Vagina (tissue), 2 donors: ENCODE measurements at regions not wholly inside any gene's neighbourhood (a gene's known extent, or its start where the extent isn't known, plus 50 kb on each side); places are given as distances from the start of the nearest gene placed in this dataset.

ENCODE experiments used
- DNase-seq, 2 donors: peaks; one replicate each; pipeline ENCODE4 v3.0.0-alpha.2; 2017; ENCODE audit errors: extremely low spot score in 2 of 2
- H3K27ac ChIP-seq: fragments of 200-600 bp; sonication (generic); one replicate; pipeline ENCODE4 v1.5.1; 2019
- H3K27me3 ChIP-seq: fragments of 200-600 bp; sonication (generic); one replicate; pipeline ENCODE4 v1.5.1; 2019
- H3K36me3 ChIP-seq, 2 donors: fragments of 200-600 bp; sonication (generic); one replicate each; pipeline ENCODE4 v1.5.1; 2017 to 2019
- H3K4me1 ChIP-seq: fragments of 200-600 bp; sonication (generic); one replicate; pipeline ENCODE4 v1.5.1; 2019
- H3K4me3 ChIP-seq, 2 donors: fragments of 200-600 bp; sonication (generic); 1 replicate in 1 of 2; 2 replicates in 1 of 2; pipeline ENCODE4 v1.5.1; 2016 to 2019
- H3K9me3 ChIP-seq: fragments of 200-600 bp; sonication (generic); one replicate; pipeline ENCODE4 v1.5.1; 2019
- CTCF ChIP-seq, 3 experiments: fragments of 450-650 bp in 2 of 3; fragments of 200-600 bp in 1 of 3; sonication (generic) in 1 of 3; IDR thresholded peaks; one replicate each; pipeline ENCODE4 v1.5.1; 2017 to 2019; ENCODE audit warnings: antibody characterized with exemption in 3 of 3, mild to moderate bottlenecking in 2 of 3, moderate library complexity in 2 of 3
- POLR2A ChIP-seq, 2 donors: fragments of 450-650 bp; IDR thresholded peaks; one replicate each; pipeline ENCODE4 v1.6.1; 2017; ENCODE audit warnings: antibody characterized with exemption in 2 of 2, mild to moderate bottlenecking in 2 of 2, moderate library complexity in 2 of 2
- POLR2AphosphoS5 ChIP-seq, 2 donors: sonication (generic); formaldehyde crosslinking; IDR thresholded peaks; one replicate each; pipeline ENCODE4 v1.9.0; 2017; ENCODE audit warnings: antibody characterized with exemption in 2 of 2, mild to moderate bottlenecking in 2 of 2, low read depth in 1 of 2; ENCODE audit not compliant: insufficient read depth in 1 of 2
- intact Hi-C: fragments of 100-400 bp; cut with DNase I; formaldehyde crosslinking; loops from one replicate; pipeline ENCODE4 v1.15.1; 2023

GRCh38 chr5:159640446-159640845 is 275.8 kb upstream of the ADRA1B start:
- H3K36me3 ChIP-seq = no peaks in the 10 kb centered on the region
- intact Hi-C loops = no loop called here
- no peak overlapping the region for H3K4me3 ChIP-seq
- no peak for TF ChIP-seq POLR2AphosphoS5 (IDR thresholded peaks at IDR 0.05; ENCODE audit: insufficient read depth in 1 of 2, low read depth in 1 of 2)
- no peak for TF ChIP-seq POLR2A (IDR thresholded peaks at IDR 0.05)
- TF ChIP-seq CTCF (IDR thresholded peaks at IDR 0.05) = no peak
- no peak overlapping the region for H3K27ac ChIP-seq
- no peaks in the 10 kb centered on the region for H3K9me3 ChIP-seq
- no peaks in the 10 kb centered on the region for H3K4me1 ChIP-seq
- no peaks in the 10 kb centered on the region for H3K27me3 ChIP-seq
- peak in 1 of 2 donors; percentile 47 for DNase-seq

GRCh38 chr5:159640921-159641320 is 275.4 kb upstream of the ADRA1B start:
- no peaks in the 10 kb centered on the region for H3K9me3 ChIP-seq
- no peak for DNase-seq
- H3K27ac ChIP-seq = no peak overlapping the region
- H3K27me3 ChIP-seq = no peaks in the 10 kb centered on the region
- intact Hi-C loops = no loop called here
- H3K4me1 ChIP-seq = no peaks in the 10 kb centered on the region
- no peaks in the 10 kb centered on the region for H3K36me3 ChIP-seq
- no peak overlapping the region for H3K4me3 ChIP-seq
- no peak for TF ChIP-seq POLR2AphosphoS5 (IDR thresholded peaks at IDR 0.05; ENCODE audit: insufficient read depth in 1 of 2, low read depth in 1 of 2)
- no peak for TF ChIP-seq CTCF (IDR thresholded peaks at IDR 0.05)
- no peak for TF ChIP-seq POLR2A (IDR thresholded peaks at IDR 0.05)

- H3K4me1 ChIP-seq = no peaks in the 10 kb centered on the region
- TF ChIP-seq CTCF (IDR thresholded peaks at IDR 0.05) (no peak), POLR2A (IDR thresholded peaks at IDR 0.05) (no peak), POLR2AphosphoS5 (IDR thresholded peaks at IDR 0.05; ENCODE audit: insufficient read depth in 1 of 2, low read depth in 1 of 2) (no peak)
- no peak overlapping the region for H3K4me3 ChIP-seq
- H3K27ac ChIP-seq = no peak overlapping the region
- no peaks in the 10 kb centered on the region for H3K27me3 ChIP-seq
- no peaks in the 10 kb centered on the region for H3K36me3 ChIP-seq
- peak in 1 of 2 donors; percentile 64 for DNase-seq
- intact Hi-C loops = no loop called here
- H3K9me3 ChIP-seq = no peaks in the 10 kb centered on the region
Measured at GRCh38 chr5:159641371-159642039, 274.8 kb upstream of the ADRA1B start.

- intact Hi-C loops = no loop called here
- no peaks in the 10 kb centered on the region for H3K4me1 ChIP-seq
- no peak overlapping the region for H3K4me3 ChIP-seq
- no peaks in the 10 kb centered on the region for H3K9me3 ChIP-seq
- TF ChIP-seq POLR2A (IDR thresholded peaks at IDR 0.05) (no peak), POLR2AphosphoS5 (IDR thresholded peaks at IDR 0.05; ENCODE audit: insufficient read depth in 1 of 2, low read depth in 1 of 2) (no peak), CTCF (IDR thresholded peaks at IDR 0.05) (no peak)
- no peaks in the 10 kb centered on the region for H3K27me3 ChIP-seq
- H3K36me3 ChIP-seq = no peaks in the 10 kb centered on the region
- DNase-seq = no peak
- H3K27ac ChIP-seq = no peak overlapping the region
Measured at GRCh38 chr5:159642379-159642778, 273.9 kb upstream of the ADRA1B start.

- Histone ChIP-seq H3K4me3 (no peak overlapping the region), H3K27ac (no peak overlapping the region), H3K36me3 (no peaks in the 10 kb centered on the region), H3K9me3 (no peaks in the 10 kb centered on the region), H3K4me1 (no peaks in the 10 kb centered on the region), H3K27me3 (no peaks in the 10 kb centered on the region)
- TF ChIP-seq POLR2AphosphoS5 (IDR thresholded peaks at IDR 0.05; ENCODE audit: insufficient read depth in 1 of 2, low read depth in 1 of 2) (no peak), CTCF (IDR thresholded peaks at IDR 0.05) (no peak)
- peak in 1 of 2 donors; percentile 34 for DNase-seq
- intact Hi-C loops = no loop called here
Measured at GRCh38 chr5:159644053-159644452, 272.2 kb upstream of the ADRA1B start.
